Fibroblast of peridontal ligament (primary cell): ENCODE measurements at regions not wholly inside any gene's neighbourhood (a gene's known extent, or its start where the extent isn't known, plus 50 kb on each side); places are given as distances from the start of the nearest gene placed in this dataset.

Source experiments
- DNase-seq: peaks from one replicate; pipeline ENCODE4 v3.0.0-alpha.2; 2010; ENCODE audit errors: extremely low read depth

- DNase-seq: peak; percentile 65
Measured at GRCh38 chr1:88061492-88062177, 622.4 kb upstream of the PKN2 start.

- DNase-seq: no peak
Measured at GRCh38 chr1:88062650-88063153, 621.4 kb upstream of the PKN2 start.

GRCh38 chr1:88063605-88064004, 620.5 kb upstream of the PKN2 start:
- DNase-seq: peak; percentile 19

DNA sequence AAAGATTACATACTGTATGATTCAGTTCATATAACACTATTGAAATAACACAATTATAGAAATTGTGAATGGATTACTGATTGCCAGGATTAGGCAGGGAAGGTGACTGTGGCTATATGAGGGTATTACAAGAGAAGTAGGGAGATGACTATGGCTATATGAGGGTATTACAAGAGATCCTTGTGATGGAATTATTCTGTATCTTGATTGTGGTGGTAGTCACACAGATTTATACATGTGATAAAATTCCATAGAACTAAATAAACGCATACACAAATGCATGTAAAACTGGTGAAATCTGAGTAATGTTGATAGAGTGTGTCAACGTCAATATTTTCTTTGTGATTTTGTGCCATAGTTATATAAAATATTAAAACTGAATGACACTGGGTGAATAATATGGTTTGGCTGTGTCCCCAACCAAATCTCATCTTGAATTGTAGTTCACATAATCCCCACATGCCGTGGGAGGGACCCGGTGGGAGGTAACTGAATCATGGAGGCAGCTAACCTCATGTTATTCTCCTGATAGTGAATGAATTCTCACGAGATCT, 615.6 kb upstream of the PKN2 start:
- DNase-seq: no peak

GRCh38 chr1:88070956-88071355, 613.1 kb upstream of the PKN2 start:
- no peak for DNase-seq

DNA sequence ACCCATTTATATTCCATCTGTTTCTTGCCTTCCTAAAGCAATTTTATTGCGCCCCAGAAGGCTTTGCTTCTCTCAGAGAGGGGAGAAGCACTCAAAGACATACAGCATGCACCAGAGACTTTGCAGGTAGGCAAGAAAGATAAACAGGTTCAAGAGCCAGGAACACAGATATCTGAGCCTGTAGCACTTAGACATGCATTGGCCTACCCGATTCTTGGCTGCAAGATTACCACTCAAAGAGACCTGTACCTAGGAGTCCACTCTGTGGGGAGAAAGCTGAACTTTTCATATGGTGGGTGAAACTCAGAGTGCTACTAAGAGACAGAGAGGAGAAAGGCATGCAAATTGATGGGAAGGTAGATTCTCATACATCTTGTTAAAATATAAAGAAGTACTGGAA, 609.4 kb upstream of the PKN2 start:
- no peak for DNase-seq

GRCh38 chr1:88075813-88076212, 608.3 kb upstream of the PKN2 start:
- no peak for DNase-seq

DNA sequence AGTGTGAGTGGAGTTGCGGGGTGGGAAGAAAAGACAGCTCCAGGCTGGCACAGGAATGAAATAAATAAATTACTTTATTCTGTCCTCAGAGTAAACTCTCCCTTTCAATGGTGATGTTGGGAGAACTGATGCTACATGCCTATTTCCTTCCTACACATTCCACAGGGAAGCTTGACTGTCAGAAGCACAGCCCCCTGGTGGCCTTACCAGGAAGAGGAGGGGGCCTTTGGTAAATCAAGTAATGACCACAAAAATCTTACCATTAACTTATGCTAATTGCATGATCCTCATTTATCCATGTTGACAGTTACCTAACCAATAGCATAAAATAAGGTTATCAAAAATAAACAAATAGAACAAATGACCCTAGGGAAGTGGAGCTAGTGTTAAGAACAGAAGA, 605.0 kb upstream of the PKN2 start:
- no peak for DNase-seq

DNA sequence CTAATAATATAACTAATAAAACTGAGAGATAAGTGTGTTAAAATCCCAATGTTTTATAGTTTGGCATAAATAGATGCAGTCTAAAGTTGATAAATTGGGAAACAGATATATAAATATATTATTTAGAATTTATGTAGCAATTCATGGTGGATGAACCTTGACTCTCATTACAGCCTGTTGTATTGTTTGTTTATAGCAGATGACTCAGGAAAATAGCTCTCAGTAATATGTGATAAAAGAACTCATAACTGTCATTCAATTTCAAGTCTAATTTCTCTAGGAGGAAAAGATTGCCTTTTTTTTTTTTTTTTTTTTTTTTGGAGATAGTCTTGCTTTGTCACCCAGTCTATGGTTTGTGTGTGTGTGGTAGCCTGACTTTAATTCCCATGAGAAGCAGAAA, 603.2 kb upstream of the PKN2 start:
- DNase-seq: no peak

- DNase-seq: no peak
Measured at GRCh38 chr1:88088481-88088880, 595.6 kb upstream of the PKN2 start.

DNA sequence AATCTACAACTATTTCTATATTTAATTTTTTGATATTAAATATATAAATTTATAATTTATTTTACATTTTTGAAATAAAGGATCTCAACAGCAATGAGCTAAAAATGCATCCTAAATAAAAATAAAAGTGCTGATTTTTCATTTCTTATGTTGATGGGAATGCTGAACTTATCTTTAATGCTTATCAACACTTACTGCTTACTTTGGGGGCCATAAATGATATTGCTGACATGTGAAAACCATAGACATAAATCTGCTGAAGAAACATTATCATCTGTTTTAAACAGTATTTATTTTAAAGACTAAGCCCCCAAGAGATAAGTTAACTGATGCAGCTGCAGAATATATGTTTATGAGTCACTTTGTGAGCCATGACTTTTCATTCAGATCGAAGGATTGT, 594.1 kb upstream of the PKN2 start:
- no peak for DNase-seq

GRCh38 chr1:88098881-88099280, 585.2 kb upstream of the PKN2 start:
- DNase-seq: no peak

DNA sequence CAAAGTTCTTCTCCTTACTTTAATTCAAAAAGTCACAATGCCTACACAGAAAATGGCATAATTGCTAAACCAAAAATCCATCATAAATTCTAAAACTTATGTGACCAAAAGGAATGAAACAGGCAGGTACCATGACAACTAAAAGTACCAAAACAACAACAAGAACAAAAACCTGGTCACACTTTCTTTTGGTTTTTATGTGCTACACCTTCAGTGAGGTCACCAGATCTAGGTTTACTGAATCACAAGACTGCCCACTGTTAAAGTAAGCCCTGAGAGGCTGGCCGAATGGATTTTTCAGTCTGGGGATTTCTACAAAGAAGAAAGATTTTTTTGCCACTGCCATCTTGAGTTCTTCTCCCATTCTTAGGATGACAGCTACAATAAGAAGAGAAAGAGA, 583.0 kb upstream of the PKN2 start:
- no peak for DNase-seq

GRCh38 chr1:88104236-88104635, 579.8 kb upstream of the PKN2 start:
- peak; percentile 2 for DNase-seq

- DNase-seq: no peak
Measured at GRCh38 chr1:88104886-88105285, 579.2 kb upstream of the PKN2 start.

GRCh38 chr1:88111816-88112215, 572.3 kb upstream of the PKN2 start:
- DNase-seq: no peak

GRCh38 chr1:88117597-88117996, 566.5 kb upstream of the PKN2 start:
- DNase-seq: no peak

DNA sequence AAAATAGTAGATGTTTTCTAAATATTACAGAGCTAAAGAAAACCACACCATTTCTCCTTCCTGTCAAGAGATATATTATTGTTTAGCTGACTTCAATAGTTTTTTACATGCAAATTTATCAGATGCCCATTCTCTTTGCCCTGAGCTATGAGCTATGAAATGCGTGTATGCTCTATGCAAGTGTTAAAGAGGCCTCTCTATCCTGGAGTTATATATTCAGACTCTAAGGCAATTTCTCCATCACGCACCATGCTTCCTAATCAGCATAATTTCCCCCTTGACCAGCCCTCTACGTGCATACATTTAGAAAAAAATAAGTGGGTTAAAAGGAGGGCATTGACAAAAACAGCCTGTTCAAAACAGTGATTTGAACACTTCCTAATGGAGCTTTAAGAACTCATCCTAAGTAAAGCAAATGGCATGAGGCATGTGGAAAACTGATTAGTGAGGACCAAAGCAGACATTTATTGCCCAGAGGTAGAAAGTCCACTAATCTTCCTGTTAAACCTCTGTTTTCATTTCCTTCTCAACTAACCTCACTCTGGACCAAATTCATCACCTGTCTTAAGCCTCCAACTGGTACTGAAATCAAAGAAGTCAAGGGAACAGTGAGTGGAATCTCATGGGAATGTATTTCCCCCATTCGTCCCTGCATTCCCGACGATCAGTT, 565.8 kb upstream of the PKN2 start:
- DNase-seq: no peak

DNA sequence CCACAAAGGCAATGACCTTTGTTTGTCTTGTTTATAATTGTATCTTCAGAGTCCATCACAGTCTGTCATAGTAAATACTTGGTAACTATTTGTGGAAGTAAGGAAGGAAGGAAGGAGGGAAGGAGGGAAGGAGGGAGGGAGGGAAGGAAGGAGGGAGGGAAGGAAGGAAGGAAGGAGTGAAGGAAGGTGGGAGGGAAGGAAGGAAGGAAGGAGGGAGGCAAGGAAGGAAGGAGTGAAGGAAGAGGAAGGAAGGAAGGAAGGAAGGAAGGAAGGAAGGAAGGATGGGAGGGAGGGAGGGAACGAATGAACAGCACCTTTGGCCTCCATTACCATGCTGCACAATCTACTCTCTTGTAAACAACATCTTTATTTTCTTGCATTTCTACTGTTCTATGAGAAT, 559.5 kb upstream of the PKN2 start:
- no peak for DNase-seq

DNA sequence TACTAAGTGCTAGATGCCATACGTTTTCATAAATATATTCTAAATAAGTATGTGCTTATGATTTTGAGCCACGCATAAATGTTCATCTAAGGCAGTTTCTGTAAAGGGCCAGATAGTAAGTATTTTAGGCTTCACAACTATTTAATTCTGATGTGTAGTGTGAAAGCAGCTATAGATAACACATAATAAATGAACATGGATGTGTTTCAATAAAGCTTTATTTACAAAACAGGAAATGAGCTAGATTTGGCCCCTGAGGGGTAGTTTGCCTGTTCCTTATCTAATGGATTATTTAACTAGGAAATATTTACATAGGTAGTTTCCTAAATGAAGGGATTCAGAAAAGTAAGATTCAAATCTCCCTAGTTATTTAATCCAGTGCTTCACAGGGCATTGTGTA, 557.6 kb upstream of the PKN2 start:
- DNase-seq: no peak

DNA sequence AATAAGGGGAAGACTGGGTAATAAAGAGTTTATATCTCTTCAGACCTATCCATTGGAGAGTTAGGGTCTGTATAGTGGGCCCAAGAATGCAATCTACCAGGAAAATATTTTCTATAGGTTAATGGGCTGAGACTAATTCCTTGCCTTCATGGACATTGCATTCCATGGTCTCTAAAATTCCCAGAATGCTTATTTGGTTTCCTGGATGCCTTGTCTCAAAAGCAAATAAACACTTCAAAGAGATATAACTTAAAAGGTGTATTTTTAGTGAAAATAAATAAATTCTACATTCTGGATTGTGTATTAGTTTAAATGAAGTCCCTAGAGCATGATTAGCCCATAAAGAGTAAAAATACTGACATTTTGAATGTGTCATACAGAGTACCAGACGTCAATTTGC, 550.1 kb upstream of the PKN2 start:
- DNase-seq: no peak

DNA sequence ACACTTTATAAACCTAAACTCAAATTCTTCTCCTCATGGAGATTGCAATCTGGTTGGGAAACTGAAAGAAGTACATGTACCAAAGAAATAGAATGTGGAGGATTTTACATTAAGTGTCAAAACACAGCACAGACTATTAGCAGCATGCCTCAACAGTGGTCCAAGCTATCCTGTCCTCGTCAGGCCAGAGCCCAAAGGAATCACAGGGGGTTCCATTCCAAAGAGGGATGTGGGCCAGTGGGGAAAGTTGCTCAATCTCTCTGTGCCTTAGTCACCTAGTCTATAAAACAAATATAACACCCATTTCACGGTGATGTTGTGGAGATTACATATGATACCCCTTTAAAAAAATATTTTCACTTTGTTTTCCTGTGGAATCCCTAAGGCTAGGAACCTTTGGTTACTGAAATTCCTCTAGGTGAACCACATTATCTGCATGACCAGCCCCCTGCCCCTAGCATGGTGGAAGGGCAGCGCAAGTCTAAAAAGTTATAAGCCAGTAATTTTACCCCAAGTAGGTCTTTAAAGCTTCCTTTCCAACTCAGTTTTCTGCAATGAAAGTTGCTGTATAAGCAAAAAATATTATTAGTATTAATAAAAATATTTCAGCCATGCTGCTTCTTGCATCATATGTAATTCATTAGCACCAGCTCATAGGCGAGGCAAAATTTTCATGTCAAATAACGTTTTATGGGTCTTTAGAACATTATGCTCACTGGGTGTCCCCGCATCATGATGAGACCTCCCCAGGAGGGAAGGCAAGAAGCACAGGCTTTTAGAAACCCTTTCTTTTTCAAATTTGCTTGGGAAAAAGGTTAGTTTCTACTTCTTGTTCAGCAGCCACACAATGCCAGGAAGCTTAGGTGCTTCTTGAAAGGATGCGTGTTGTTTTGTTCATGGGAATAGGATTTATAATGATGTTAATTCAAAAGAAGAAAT, 548.8 kb upstream of the PKN2 start:
- no peak for DNase-seq
